Astrocyte (in vitro differentiated cells and primary cell): ENCODE measurements at regions not wholly inside any gene's neighbourhood (a gene's known extent, or its start where the extent isn't known, plus 50 kb on each side); places are given as distances from the start of the nearest gene placed in this dataset.

ENCODE experiments used
- DNase-seq: peaks from one replicate; pipeline ENCODE4 v3.0.0-alpha.2; 2010; ENCODE audit warnings: low read depth
- FAIRE-seq: peaks from 2 replicates; lab custom pipeline; 2011; peaks lifted over from hg19 to GRCh38; lab: Jason Lieb, UNC
- H2AFZ ChIP-seq: 2 replicates; pipeline ENCODE4 v1.6.0; 2012; ENCODE audit warnings: low read depth, low read length, inconsistent platforms
- H3K27ac ChIP-seq: 2 replicates; pipeline ENCODE4 v1.5.1; 2011; ENCODE audit warnings: low read depth, low read length, inconsistent platforms
- H3K27me3 ChIP-seq: 2 replicates; pipeline ENCODE4 v1.6.0; 2011; ENCODE audit warnings: low read length, inconsistent platforms; ENCODE audit not compliant: insufficient read depth
- H3K36me3 ChIP-seq: 2 replicates; pipeline ENCODE4 v1.5.1; 2011; ENCODE audit warnings: low read length, inconsistent platforms; ENCODE audit not compliant: insufficient read depth
- H3K4me1 ChIP-seq: 2 replicates; pipeline ENCODE4 v1.5.1; 2011; ENCODE audit warnings: low read length, inconsistent platforms; ENCODE audit not compliant: insufficient read depth
- H3K4me2 ChIP-seq: 2 replicates; pipeline ENCODE4 v1.6.0; 2012; ENCODE audit warnings: low read length, inconsistent platforms
- H3K4me3 ChIP-seq: 2 replicates; pipeline ENCODE4 v1.5.1; 2011; ENCODE audit warnings: low read depth, mild to moderate bottlenecking, low read length, inconsistent platforms; ENCODE audit not compliant: insufficient read depth
- H3K79me2 ChIP-seq: 2 replicates; pipeline ENCODE4 v1.6.0; 2012; ENCODE audit warnings: mild to moderate bottlenecking, low read length, inconsistent platforms; ENCODE audit not compliant: insufficient read depth
- H3K9ac ChIP-seq: 2 replicates; pipeline ENCODE4 v1.6.0; 2012; ENCODE audit warnings: mild to moderate bottlenecking, low read length, inconsistent platforms
- H3K9me3 ChIP-seq: 2 replicates; pipeline ENCODE4 v1.5.1; 2012; ENCODE audit warnings: low read depth, mild to moderate bottlenecking, low read length, inconsistent platforms; ENCODE audit not compliant: insufficient read depth
- H4K20me1 ChIP-seq: 2 replicates; pipeline ENCODE4 v1.6.0; 2012; ENCODE audit warnings: low read length, inconsistent platforms; ENCODE audit not compliant: insufficient read depth
- H3K27ac Mint-ChIP-seq: one replicate; pipeline ENCODE4 v1.8.0; 2021; ENCODE audit warnings: mild to moderate bottlenecking, mixed read lengths; ENCODE audit not compliant: unreplicated experiment
- H3K27me3 Mint-ChIP-seq: one replicate; pipeline ENCODE4 v1.8.0; 2021; ENCODE audit warnings: low read depth, mixed read lengths; ENCODE audit not compliant: unreplicated experiment
- H3K36me3 Mint-ChIP-seq: one replicate; pipeline ENCODE4 v1.8.0; 2021; ENCODE audit warnings: low read depth, mixed read lengths; ENCODE audit not compliant: unreplicated experiment
- H3K4me1 Mint-ChIP-seq: one replicate; pipeline ENCODE4 v1.8.0; 2021; ENCODE audit warnings: low read depth, mixed read lengths; ENCODE audit not compliant: unreplicated experiment
- H3K4me3 Mint-ChIP-seq: one replicate; pipeline ENCODE4 v1.8.0; 2021; ENCODE audit warnings: mild to moderate bottlenecking, moderate library complexity, mixed read lengths; ENCODE audit not compliant: unreplicated experiment
- H3K9me3 Mint-ChIP-seq: one replicate; pipeline ENCODE4 v1.8.0; 2021; ENCODE audit warnings: mild to moderate bottlenecking, mixed read lengths; ENCODE audit not compliant: unreplicated experiment
- EZH2 ChIP-seq: IDR thresholded peaks from 2 replicates; pipeline ENCODE4 v1.6.1; 2012; ENCODE audit warnings: mild to moderate bottlenecking, low read length, inconsistent platforms; ENCODE audit not compliant: insufficient read depth
- TF ChIP-seq, protein P1 (sequence below): IDR thresholded peaks from 2 replicates; pipeline ENCODE4 v1.5.1; 2011; ENCODE audit warnings: low read depth, mild to moderate bottlenecking, inconsistent platforms, low read length, moderate library complexity; ENCODE audit not compliant: insufficient read depth

DNA sequence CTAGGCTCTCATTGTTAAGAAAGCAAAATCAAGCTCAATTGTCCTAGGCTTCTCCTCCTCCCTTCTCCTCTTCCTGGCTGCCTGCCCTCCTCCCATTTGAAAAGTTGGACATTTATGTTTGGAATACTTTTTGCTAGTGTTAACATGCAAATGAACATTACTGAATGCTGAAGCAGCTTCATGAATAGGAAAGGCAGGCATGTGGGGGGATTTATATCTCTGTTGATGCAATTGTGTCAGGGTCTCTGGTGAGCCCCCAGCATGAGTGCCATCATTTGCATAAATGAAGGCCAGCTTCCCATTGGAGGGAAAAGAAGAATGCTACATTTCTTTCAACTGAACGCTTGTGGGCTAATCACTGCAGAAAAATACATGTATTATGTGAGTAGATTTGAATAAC, 160.1 kb upstream of the NDST3 start:
- H3K4me2 ChIP-seq: no peak overlapping the region
- no peak overlapping the region for H2AFZ ChIP-seq
- no peak overlapping the region for H3K9ac ChIP-seq
- H4K20me1 ChIP-seq: no peaks in the 10 kb centered on the region
- DNase-seq (no peak), FAIRE-seq (no peak)
- no peaks in the 10 kb centered on the region for H3K36me3 ChIP-seq
- H3K9me3 Mint-ChIP-seq: no peaks in the 10 kb centered on the region
- H3K27me3 ChIP-seq: no peaks in the 10 kb centered on the region
- H3K36me3 Mint-ChIP-seq: no peaks in the 10 kb centered on the region
- H3K27me3 Mint-ChIP-seq: no peaks in the 10 kb centered on the region
- no peaks in the 10 kb centered on the region for H3K9me3 ChIP-seq
- no peaks in the 10 kb centered on the region for H3K79me2 ChIP-seq
- no peaks in the 10 kb centered on the region for H3K4me1 ChIP-seq
- no peak overlapping the region for H3K27ac ChIP-seq
- no peak overlapping the region for H3K4me3 Mint-ChIP-seq
- TF ChIP-seq EZH2: no peak
- TF ChIP-seq, protein P1, sequence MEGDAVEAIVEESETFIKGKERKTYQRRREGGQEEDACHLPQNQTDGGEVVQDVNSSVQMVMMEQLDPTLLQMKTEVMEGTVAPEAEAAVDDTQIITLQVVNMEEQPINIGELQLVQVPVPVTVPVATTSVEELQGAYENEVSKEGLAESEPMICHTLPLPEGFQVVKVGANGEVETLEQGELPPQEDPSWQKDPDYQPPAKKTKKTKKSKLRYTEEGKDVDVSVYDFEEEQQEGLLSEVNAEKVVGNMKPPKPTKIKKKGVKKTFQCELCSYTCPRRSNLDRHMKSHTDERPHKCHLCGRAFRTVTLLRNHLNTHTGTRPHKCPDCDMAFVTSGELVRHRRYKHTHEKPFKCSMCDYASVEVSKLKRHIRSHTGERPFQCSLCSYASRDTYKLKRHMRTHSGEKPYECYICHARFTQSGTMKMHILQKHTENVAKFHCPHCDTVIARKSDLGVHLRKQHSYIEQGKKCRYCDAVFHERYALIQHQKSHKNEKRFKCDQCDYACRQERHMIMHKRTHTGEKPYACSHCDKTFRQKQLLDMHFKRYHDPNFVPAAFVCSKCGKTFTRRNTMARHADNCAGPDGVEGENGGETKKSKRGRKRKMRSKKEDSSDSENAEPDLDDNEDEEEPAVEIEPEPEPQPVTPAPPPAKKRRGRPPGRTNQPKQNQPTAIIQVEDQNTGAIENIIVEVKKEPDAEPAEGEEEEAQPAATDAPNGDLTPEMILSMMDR: no peak
- H3K4me1 Mint-ChIP-seq: no peaks in the 10 kb centered on the region
- no peak overlapping the region for H3K27ac Mint-ChIP-seq
- H3K4me3 ChIP-seq: no peak overlapping the region

DNA sequence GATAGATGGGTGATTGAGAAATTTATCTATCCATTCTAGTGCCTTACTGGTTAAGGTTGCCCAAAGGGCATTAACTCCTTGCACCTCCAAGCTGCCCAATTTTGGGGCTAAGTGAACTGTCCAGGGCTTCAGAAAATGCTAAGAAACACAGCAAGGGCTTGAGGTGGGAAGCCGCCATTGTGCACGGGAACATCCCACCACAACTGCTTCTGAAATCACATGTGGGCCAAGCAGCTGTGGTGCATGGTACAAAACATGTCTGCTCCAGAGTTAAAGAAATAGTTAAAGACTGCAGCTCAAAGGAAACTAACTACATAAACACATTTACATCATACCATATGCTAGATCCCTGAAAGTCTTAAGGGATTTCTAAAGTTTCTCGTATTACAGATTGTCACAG, 144.3 kb upstream of the NDST3 start:
- Histone ChIP-seq H3K79me2 (no peaks in the 10 kb centered on the region), H3K4me3 (no peak overlapping the region), H3K27me3 (no peaks in the 10 kb centered on the region), H3K9me3 (no peaks in the 10 kb centered on the region), H3K36me3 (no peaks in the 10 kb centered on the region), H3K4me2 (no peak overlapping the region), H4K20me1 (no peaks in the 10 kb centered on the region), H3K4me1 (no peaks in the 10 kb centered on the region), H3K9ac (no peak overlapping the region), H2AFZ (no peak overlapping the region), H3K27ac (no peak overlapping the region)
- H3K27me3 Mint-ChIP-seq: no peaks in the 10 kb centered on the region
- no peak for FAIRE-seq
- TF ChIP-seq, protein P1: no peak
- TF ChIP-seq EZH2: no peak
- no peak overlapping the region for H3K27ac Mint-ChIP-seq
- DNase-seq: no peak
- H3K4me1 Mint-ChIP-seq: peaks cover 10% of the 10 kb centered on the region
- no peaks in the 10 kb centered on the region for H3K36me3 Mint-ChIP-seq
- peaks cover 4% of the 10 kb centered on the region for H3K9me3 Mint-ChIP-seq
- no peak overlapping the region for H3K4me3 Mint-ChIP-seq

DNA sequence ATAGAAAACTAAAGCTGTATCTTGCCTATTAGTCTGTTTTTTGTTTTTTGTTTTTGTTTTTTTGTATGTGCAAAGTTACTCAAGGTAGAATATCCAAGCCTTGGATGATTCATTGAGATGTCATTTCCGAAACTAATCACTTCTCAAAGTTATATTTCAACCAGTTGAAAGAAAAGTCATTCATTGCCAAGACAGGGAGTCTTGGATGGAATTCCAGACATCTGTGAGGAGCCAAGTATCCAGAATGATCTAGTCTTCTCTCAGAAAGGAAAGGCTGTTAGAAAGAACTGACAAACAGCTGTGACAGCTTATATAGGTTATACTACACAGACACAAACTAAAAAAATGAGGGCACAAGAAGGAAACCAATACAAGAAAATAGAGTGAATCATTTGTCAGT, 141.1 kb upstream of the NDST3 start:
- no peak overlapping the region for H3K27ac Mint-ChIP-seq
- H3K36me3 ChIP-seq: no peaks in the 10 kb centered on the region
- no peaks in the 10 kb centered on the region for H3K9me3 Mint-ChIP-seq
- peaks cover 10% of the 10 kb centered on the region for H3K4me1 Mint-ChIP-seq
- FAIRE-seq (no peak), DNase-seq (peak; percentile 2)
- H3K4me2 ChIP-seq: no peak overlapping the region
- no peak overlapping the region for H3K4me3 ChIP-seq
- no peaks in the 10 kb centered on the region for H3K27me3 ChIP-seq
- H3K4me3 Mint-ChIP-seq: no peak overlapping the region
- no peak for TF ChIP-seq EZH2
- TF ChIP-seq, protein P1: no peak
- no peak overlapping the region for H3K27ac ChIP-seq
- no peaks in the 10 kb centered on the region for H3K4me1 ChIP-seq
- H3K36me3 Mint-ChIP-seq: no peaks in the 10 kb centered on the region
- no peaks in the 10 kb centered on the region for H3K9me3 ChIP-seq
- no peaks in the 10 kb centered on the region for H3K79me2 ChIP-seq
- H3K27me3 Mint-ChIP-seq: no peaks in the 10 kb centered on the region
- no peak overlapping the region for H2AFZ ChIP-seq
- H4K20me1 ChIP-seq: no peaks in the 10 kb centered on the region
- no peak overlapping the region for H3K9ac ChIP-seq
